GM21529 (cell line): ENCODE measurements at regions not wholly inside any gene's neighbourhood (a gene's known extent, or its start where the extent isn't known, plus 50 kb on each side); places are given as distances from the start of the nearest gene placed in this dataset.
"Not testable (repeated sequence)": the region's sequence is repeated elsewhere in the genome, so short reads cannot be mapped to it uniquely, and the experiment has no call there.

Source experiments
- ATAC-seq: cut with Tn5 transposase; IDR thresholded peaks from one replicate; pipeline ENCODE4 v1.9.1; 2021; ENCODE audit not compliant: unreplicated experiment

DNA sequence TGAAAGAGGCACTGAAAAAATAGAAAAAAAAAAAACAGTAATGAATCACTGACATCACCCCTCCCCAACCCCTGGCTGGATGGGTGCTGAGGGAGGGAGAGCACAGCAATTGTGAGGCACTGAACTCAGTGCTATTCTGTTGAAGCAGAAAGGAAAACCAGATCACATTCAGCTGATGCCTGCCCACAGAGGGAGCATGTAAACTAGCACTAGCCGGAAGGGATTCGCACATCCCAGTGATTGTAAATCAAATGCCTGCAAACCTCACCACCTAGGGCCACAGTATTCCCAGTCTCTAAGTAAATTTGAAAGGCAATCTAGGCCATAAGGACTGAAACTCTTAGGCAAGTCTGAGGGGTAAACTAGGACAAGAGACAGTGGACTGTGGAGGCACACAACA, 772.0 kb upstream of the CCDC179 start:
- ATAC-seq, result no peak

DNA sequence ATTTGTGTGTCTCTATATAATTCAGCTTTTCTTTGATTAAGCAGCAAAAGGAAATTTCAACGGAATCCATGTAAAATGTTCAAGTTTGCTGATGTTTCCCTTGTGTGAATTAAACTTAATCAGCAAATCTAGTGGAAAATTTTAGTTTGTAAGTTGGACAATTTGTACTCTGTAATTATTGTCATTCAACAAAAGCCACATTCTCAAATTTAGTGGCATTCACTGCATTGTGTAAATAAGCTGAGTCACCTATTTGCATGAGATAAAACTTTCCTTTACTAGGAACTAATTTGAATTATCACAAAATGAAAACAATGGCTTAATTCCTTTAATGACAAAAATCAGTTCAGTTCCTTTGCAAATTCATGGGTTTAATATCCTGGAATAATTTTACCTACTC, 784.2 kb upstream of the CCDC179 start:
- ATAC-seq, result no peak

DNA sequence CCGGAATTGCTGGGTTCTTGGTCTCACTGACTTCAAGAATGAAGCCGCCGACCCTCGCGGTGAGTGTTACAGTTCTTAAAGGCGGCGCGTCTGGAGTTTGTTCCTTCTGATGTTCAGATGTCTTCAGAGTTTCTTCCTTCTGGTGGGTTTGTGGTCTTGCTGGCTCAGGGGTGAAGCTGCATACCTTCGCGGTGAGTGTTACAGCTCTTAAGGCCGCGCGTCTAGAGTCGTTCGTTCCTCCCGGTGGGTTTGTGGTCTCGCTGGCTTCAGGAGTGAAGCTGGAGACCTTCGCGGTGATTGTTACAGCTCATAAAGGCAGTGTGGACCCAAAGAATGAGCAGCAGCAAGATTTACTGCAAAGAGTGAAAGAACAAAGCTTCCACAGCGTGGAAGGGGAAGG, 792.1 kb upstream of the CCDC179 start:
- not testable (repeated sequence) for ATAC-seq

DNA sequence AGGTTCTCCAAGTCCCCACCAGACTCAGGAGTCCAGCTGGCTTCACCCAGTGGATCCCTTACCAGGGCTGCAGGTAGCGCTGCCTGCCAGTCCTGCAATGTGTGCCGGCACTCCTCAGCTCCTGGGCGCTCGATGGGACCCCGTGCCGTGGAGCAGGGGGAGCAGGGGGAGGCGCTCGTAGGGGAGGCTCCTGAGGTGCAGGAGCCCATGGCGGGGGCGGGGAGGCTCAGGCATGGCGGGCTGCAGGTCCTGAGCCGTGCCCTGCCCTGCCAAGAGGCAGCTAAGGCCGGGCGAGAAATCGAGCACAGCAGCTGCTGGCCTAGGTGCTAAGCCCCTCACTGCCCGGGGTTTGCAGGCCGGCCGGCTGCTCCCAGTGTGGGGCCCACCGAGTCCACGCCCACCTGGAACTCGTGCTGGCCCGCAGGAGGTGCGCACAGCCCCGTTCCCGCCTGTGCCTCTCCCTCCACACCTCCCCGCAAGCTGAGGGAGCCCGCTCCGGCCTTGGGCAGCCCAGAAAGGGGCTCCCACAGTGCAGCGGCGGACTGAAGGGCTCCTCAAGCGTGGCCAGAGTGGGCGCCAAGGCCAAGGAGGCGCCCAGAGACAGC, 792.9 kb upstream of the CCDC179 start:
- ATAC-seq, result no peak

DNA sequence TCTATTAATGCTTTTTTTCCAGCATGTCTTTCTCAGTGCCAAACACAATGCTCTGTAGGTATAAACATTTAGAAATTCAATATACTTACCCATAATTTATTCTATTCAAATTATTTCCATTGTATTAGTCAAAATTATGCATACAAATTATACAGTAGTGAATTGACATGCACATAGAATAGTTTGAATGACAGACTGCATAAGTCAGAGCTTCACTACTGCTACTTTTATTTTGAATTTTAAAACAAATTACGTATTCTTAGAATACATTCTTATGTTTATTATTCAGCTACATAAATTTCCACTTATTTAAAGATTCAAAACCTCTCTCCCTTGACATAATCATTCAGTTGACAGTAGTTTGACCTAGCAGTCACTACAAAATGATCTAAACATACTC, 808.0 kb upstream of the CCDC179 start:
- no peak for ATAC-seq

DNA sequence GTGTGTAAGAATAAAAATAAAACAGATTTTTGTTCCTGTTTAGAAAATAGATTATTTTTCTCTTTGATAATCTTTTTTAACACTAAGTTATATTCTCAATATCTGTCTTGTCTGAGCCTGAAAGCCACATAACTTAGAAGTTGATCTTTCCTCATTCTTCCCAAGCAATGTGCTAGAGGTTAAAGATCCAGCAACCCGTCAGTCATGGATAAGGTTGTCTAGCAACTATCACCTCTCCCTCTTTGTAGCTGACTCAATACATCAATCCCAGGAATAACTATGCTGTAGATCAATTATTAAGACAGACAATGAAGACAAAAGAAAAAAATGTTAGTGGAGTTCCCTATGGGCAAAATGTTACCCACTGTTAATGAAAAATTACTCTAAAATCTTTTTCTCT, 813.1 kb upstream of the CCDC179 start:
- no peak for ATAC-seq

DNA sequence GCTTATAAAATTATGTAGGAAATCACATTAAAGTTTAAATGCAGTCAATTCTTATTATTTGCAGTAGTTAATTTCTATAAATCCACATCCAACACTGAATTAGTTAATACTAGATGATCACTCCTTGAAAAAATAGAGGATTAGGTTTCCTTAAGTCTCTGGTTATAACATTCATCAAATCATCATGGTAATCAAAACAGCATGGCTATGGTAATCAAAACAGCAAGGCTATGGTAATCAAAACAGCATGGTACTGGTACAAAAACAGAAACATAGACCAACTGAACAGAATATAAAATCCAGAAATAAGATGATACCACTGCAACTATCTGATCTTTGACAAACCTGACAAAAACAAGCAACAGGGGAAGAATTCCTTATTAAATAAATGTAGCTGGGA, 814.6 kb upstream of the CCDC179 start:
- no peak for ATAC-seq

DNA sequence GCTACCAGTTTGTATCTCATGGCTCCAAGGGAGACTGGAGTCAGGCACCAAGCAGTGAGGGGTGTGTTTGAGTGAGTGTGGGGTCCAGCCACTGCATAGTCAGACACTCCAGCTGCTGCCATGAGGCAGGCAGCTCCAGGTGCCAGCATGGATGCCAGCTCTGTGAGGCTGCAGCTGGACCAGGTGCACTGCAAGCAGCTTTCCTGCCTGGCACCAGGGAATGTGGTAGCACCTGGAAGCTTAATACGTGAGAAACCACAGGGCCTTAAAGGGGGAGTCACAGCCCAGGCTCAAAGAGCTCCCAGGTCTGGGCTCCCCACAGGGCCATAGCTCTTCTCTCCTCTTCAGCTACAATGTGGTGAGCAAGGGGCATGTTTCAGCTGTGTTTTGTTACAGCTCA, 817.8 kb upstream of the LUZP2 start:
- no peak for ATAC-seq

DNA sequence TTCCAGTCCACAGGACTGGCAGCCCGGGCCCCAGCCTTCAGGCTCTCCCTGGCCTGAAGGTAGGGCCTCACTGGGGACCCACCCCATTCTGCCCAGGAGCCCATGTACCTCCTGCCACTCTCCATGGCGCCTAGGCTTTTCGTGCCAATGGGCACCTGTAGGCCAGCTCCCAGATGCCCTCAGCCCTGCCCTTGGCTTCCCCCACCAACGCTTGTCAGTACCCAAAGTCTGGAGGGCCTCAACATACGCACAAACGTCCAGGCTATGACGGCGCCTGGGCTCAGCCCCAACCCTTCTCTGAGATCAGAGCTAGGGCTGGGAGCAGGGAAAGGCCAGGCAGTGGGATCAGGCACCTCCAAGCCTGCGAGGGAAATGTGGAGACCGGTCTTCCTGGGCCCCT, 816.9 kb upstream of the LUZP2 start:
- no peak for ATAC-seq

DNA sequence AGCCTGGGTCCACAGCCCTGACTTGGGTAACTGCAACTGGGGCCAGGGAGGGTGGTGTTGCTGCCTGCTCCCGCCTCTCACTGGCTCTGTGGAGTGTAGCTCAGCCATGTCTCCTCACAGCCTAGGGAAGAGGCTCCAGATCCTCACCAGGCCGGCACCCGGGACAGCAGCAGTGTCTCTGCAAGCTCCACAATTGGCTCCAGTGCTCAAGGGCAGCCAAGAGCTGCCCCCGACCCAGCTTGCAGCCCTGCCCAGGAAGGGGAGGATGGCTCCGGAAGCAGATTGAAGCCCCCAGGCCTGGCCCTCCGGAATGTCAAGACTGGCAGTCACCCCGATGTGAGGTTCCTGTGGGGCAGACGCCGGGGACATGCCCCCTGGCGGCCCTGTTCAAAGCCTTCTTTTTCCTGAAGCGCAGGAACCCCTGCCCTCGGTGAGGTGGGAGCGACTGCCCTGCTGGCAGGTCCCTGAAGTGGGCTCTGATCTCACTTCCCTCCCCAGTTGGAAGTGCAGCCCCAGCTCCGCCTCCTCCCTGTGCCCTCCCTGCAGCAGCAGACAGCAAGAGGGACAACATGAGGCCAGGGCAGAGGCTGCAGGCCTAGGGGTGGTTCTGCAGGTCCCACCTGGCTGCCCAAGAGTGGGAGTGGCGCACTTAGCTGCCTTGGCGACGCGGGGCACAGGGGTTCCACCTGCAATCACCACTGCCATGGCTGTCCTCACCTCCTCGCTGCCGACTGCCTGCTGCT, 816.2 kb upstream of the LUZP2 start:
- no peak for ATAC-seq

DNA sequence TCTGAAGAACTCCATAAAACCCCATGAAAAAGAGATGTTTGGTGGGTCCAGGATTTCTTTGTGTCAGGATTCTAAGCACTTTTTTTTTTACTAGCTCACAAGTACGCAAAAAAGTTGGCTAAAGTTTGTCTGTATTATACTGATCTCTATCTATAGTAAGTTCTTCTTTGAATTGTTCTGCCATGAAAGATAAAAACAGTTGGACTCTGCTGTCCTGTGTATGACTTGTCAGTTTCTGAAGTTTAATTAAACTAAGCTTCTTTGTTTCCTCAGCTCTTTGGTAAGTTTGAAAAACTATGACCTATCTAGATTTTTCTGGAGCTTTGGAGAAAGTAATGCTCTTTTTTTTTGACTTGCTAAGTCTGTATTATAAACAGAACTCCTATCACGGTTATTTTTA, 812.2 kb upstream of the LUZP2 start:
- no peak for ATAC-seq

DNA sequence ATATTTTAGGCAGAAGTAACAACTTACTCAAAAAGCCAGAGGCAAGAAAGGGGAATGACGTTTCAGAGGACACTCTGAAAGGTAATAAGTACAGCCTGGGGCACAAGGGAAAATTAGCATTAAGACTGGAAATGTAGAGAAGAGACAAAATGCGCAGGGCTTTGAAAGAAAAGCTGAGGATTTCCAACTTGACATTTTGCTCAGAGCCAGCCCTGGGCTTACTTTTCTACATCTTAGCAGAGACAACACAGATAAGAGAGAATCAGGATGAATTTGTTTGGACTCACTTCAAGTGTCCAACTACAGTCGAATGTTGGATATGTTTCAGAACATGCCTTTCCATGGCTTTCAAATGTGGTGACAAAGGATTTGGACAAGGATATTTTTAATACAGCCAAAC, 808.9 kb upstream of the LUZP2 start:
- no peak for ATAC-seq

DNA sequence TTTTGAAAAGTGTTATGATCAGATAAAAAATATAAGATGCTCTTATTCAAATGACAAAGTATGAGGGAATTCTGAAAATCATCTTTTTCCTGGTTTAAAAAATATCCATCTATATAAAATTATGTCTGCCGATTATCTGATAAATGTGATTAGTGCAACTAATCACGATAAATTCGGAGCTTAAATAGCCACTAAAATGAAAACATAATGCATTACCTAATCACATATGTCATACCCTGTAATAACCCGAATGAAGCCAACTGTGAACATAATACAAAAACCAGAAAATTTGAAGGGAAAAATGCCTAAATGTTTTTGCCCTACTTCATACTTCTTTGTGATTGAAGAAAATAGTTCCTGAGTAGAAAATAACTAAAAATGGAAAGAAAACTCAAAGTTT, 808.4 kb upstream of the LUZP2 start:
- no peak for ATAC-seq

DNA sequence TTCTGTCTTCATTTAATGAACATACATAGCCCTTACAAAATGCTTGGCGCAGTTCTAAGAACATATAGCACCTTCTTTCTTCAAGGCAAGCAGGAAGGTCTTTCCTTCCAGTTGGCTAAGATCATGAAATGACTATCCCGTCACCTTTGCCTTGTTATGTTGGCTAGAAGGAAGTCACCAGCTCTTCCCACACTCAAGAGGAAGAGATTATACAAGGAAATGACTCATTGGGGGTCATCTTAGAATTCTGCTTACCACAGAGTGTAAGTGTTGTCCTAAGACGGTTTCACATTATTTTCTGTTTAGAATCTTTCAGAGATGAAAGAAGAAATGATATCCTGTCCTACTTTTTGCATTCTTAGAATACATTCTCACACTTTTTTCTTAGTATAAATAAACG, 808.0 kb upstream of the LUZP2 start:
- no peak for ATAC-seq

DNA sequence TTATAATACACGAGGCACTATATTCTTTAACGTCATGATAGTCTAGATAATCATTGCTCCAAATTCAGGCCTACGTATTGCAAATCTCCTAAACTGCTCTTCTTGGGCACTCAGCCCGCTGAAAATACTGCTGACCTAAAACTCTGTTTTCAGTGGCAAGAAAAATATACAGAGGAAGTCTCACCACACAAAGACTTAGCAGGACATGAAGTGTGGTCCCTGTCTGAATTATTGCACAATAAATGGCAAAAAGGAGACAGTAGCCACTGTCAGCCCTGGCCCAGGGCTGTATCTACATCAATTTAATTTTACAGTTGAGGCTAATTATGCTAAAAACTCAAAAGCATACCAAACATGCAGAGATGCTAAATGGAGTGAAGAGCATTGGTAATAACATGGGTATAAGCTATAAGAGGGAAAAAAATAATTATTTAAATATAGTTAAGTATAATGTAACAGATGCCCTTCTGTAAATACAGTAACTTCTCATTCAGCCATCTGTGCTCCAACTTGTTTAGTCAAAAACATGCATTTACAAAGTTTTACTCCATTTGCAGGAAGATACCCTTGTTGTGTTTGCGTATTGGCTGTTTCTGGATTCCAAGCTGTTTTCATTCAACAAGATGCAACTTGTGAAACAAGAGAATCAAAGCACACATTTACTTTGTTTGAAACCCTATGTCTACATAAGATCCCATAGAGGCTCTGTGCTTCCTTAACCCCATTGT, 800.0 kb upstream of the LUZP2 start:
- no peak for ATAC-seq

DNA sequence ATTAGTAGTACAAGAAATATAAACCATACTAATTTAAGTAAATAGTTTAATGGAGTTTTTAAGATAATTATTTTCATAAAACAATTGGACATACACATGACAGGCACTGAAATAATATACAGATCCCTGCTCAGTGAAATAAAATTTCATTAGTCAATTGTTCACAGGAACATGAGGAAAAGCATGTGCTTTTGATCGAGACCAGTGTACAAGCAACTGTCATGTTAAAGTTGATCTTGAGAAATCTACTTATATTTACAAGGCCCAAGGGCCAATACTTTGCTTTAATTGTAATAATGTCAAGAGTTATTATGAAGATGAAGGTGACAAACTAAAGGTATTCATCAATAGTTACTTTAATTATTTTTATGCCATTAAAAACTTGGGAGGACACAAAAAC, 792.7 kb upstream of the LUZP2 start:
- ATAC-seq, result no peak

DNA sequence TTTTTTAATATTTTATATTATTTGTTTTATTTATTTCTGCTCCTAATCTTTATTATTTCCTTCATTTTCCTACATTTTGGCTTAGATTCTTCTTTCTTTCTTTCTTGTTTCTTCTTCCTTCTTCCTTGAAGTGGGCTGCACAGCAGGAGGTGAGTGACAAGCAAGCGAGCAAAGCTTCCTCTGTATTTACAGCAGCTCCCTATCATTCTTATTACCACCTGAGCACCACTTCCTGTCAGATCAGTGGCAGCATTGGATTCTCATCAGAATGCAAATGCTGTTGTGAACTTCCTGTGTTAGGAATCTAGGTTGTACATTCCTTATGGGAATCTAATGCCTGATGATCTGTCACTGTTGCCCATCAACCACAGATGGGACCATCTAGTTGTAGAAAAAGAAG, 784.9 kb upstream of the LUZP2 start:
- no peak for ATAC-seq

DNA sequence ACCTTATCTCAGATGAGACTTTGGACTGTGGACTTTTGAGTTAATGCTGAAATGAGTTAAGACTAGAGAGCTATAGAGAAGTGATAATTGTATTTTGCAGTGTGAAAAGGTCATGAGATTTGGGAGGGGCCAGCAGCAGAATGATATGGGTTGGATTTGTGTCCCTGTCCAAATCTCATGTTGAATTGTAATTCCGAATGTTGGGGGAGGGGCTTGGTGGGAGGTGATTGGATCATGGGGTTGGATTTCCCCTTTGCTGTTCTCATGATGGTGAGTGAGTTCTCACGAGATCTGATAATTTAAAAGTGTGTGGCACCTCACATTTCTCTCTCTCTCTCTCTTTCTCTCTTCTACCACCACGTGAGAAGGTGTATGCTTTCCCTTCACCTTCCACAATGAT, 777.8 kb upstream of the LUZP2 start:
- no peak for ATAC-seq

DNA sequence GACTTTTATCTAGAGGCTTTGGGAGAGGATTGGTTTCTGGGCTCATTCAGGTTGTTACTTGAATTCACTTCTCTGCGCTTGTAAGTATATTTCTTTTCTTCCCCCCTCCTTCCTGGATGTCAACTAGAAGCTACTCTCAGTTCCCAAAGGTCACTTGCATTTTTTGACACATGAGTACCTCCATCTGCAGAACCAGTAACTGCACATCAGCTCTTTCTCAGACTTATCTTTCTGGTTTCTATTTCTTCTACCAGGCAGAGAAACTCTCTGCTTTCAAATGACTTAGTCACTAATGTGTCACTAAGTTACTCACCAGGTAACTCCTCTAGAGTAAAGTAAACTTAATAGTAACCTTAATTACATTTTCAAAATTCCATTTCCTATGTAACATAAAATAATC, 773.0 kb upstream of the LUZP2 start:
- no peak for ATAC-seq

DNA sequence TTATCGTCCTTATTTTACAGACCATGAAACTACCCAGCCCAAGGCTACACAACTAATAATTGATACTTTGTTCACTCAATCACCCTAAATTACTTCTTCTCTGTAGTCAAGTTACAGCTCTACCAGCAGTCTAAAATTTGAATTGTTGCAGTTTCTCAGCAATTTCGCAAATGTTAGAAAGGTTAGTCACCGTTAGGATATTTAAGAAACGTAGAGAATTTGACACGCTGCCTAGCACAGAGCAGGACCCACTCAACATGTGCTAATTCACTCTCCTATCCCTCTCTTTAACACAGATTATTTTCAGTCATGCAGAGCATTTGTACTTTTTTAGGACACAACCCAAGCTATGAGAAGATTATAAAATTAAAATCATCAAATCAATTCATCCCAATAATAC, 771.1 kb upstream of the LUZP2 start:
- no peak for ATAC-seq

DNA sequence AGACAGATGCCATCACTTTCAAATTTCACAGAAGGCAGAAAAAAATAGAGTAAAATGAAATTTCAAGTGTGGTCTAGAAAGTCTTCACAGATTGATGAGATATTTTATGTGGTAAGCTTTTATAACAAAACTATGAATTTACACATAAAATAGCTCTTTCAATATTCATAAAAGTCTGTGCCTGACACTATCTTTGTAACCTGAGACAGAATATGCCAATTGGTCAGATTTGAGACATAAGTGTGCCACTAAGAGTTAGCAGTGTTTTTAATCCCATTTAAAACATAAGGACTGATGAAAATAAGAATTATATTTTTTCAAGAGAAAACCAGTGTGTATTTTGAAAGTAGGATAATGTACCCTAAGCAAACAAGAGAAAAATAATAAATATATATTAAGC, 769.5 kb upstream of the LUZP2 start:
- no peak for ATAC-seq

DNA sequence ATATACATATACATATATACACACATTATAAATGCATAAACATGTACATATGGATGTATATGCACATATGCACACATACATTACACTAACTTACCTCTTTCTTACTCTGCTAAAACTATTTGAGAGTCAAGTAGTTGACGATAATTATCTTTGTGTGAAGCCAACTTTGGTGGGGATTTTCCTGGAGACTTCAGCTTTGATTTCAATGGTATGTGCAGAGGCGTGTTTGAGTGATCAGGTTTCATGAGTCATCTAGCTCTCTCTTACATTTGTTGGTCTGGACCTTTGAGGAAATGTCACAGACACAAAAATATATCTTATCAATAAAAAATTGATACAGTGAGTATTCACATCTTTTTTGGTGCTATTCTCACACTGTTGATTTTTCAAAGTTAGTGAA, 769.1 kb upstream of the LUZP2 start:
- no peak for ATAC-seq
